Fibroblast of mammary gland (primary cell): ENCODE measurements at regions not wholly inside any gene's neighbourhood (a gene's known extent, or its start where the extent isn't known, plus 50 kb on each side); places are given as distances from the start of the nearest gene placed in this dataset.

Experiments
- DNase-seq: peaks from one replicate; pipeline ENCODE4 v3.0.0-alpha.2; 2010; ENCODE audit warnings: low read depth
- H3K4me3 ChIP-seq: 2 replicates; pipeline ENCODE4 v1.5.1; 2011; ENCODE audit warnings: low read depth, mild to moderate bottlenecking, low read length, moderate library complexity; ENCODE audit not compliant: control insufficient read depth
- TF ChIP-seq, protein P1 (sequence below): conservative IDR thresholded peaks from 2 replicates; pipeline ENCODE4 v1.5.1; 2011; ENCODE audit warnings: low read depth, low read length, inconsistent platforms; ENCODE audit not compliant: control insufficient read depth, insufficient read depth

DNA sequence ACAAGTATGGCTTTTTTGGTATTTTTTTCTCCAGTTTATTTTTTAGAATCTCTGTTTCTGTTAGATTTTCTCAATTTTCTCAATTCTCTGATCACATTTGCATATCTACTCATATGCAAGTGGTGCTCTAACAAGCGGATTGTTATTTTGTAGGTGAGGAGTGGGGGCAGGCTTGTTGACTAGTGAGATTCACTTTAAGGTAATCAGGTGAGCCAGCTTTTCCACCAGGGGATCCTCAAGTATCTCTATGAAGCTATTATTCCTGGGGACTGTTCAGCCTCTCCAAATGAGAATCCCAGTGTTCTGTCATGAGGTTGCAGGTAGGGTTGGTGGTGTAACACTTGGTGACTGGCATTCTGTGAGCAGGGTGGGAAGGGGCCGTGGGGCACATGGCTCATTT lies 274.3 kb upstream of the FERMT1 start:
- DNase-seq = no peak
- TF ChIP-seq, protein P1, sequence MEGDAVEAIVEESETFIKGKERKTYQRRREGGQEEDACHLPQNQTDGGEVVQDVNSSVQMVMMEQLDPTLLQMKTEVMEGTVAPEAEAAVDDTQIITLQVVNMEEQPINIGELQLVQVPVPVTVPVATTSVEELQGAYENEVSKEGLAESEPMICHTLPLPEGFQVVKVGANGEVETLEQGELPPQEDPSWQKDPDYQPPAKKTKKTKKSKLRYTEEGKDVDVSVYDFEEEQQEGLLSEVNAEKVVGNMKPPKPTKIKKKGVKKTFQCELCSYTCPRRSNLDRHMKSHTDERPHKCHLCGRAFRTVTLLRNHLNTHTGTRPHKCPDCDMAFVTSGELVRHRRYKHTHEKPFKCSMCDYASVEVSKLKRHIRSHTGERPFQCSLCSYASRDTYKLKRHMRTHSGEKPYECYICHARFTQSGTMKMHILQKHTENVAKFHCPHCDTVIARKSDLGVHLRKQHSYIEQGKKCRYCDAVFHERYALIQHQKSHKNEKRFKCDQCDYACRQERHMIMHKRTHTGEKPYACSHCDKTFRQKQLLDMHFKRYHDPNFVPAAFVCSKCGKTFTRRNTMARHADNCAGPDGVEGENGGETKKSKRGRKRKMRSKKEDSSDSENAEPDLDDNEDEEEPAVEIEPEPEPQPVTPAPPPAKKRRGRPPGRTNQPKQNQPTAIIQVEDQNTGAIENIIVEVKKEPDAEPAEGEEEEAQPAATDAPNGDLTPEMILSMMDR = no peak
- H3K4me3 ChIP-seq = no peak overlapping the region

DNA sequence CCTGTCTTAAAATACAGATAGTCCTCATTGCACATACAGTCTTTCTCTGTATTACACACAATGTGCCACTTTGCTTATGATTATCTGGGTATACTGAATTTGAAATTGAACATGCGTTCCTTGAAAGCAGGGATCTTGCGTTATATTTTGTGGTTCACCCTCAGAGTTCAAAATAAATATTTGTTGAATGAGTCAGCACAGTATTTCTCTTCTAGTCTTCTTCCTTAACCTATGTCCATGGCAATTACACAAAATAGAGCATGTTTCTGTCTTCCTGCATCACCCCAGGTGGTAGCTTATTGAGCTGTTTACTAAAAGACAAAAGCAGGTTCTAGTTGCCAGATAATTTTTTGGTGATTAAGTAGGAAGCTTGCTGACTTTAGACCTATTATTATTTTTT lies 272.9 kb upstream of the FERMT1 start:
- no peak for DNase-seq

DNA sequence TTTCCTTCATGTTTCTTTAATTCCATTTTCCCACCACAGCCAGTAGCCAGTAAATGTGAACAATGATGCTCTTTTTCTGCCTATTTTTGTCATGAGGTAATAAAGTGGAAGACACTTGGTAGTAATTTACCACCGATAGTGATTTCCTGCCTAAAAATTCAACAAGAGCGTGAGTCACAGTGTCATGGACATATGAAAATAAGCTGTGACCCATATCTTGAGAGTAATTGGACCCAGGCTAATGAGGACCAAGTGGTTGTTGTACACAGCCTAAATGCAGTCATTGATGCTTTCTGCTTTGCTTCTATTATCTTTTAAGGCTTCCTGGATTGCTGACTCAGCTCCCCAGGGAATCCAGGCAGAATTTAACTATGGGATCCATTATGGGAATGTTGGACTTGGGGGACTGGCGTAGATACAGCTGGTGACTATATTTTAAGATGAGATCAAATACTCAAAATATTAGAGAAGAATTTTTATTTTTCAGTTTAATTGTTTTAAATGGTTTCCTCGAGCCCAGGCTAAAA lies 265.9 kb upstream of the FERMT1 start:
- DNase-seq = no peak
- no peak overlapping the region for H3K4me3 ChIP-seq
- TF ChIP-seq, protein P1 = no peak

More for the DNA sequence above, 272.9 kb upstream of the FERMT1 start:
- TF ChIP-seq, protein P1 = no peak
- H3K4me3 ChIP-seq = no peak overlapping the region

DNA sequence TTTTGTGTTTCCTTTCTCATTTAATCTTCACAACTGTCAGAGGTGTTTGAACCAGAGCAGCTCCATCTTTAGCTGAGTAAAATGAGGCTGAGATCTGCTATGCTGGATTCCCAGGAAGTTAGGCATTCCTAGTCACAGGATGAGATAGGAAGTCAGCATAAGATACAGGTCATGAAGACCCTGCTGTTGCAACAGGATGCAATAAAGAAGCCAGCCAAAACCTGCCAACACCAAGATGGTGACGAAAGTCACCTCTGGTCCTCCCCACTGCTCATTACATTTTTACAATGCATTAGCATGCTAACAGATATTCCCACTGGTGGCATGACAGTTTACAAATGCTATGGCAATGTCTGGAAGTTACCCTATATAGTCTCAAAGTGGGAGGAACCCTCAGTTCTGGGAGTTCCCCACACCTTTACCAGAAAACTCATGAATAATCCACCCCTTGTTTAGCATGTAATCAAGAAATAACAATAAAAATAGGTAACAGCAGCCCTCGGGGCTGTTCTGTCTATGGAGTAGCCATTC lies 262.2 kb upstream of the FERMT1 start:
- no peak for DNase-seq
- TF ChIP-seq, protein P1 = no peak
- no peak overlapping the region for H3K4me3 ChIP-seq

DNA sequence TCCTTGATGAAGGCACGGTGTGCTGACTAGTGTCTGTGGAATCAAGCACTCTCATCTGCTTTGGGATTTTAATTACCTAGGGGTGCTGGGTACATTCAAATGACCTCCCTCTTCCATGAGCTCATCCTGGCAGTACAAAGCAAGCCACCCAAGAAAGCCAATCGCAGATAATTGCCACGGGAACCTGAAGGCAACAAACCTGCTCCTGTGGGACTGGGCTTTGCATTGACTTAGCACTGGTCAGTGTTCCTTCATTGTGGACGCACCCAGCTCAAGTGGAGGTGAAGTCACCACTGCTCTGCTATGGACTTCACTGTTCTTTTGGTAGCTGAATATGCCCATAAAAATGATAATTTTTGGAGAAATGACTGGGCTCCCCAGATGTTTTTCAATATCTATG lies 261.6 kb upstream of the FERMT1 start:
- TF ChIP-seq, protein P1 = no peak
- DNase-seq = no peak
- no peak overlapping the region for H3K4me3 ChIP-seq

DNA sequence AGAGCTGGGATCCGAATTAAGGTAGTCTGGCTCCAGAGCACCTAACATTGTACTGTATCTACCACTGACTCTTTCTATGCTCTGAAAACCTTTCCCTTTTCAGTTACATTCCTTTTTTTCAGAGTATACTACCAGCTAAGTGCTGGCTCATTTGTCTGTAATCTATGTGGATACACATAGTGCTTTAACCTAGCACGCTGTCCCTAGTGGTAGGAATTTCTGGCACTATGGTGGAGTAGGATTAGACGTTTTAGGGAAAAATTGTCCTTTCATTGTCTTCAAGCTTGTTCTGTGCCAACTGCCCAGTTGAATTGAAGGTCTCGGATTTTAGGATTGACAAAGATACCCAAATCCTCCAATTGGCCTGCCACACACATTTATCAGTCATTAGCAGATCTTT lies 259.1 kb upstream of the FERMT1 start:
- TF ChIP-seq, protein P1 = no peak
- no peak for DNase-seq
- H3K4me3 ChIP-seq = no peak overlapping the region

DNA sequence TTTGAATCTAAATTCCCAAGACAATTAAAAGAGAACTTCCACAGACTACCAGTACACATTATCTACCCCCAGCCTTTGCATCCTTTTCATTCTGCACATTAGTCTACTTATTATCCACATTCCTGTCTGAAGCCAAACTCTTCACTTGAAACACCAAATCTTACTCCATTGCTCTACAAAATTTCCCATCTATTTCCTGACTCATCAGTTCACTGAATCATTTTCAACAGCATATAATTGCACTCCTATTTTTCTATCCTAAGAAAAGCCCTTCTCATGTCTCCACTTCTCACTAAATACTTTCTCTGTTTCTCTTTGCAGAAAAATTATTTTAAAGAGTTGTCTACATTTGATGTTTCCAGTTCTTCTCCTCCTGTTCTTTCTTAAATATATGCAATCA lies 239.4 kb upstream of the FERMT1 start:
- no peak overlapping the region for H3K4me3 ChIP-seq
- no peak for DNase-seq
- TF ChIP-seq, protein P1 = no peak
